HCT116 (cell line): ENCODE measurements at regions not wholly inside any gene's neighbourhood (a gene's known extent, or its start where the extent isn't known, plus 50 kb on each side); places are given as distances from the start of the nearest gene placed in this dataset.

Source experiments
- ATAC-seq: fragments of 200-7000 bp; cut with Tn5 transposase; 2 replicates; pipeline ENCODE4 v1.9.1; 2020; ENCODE audit warnings: mild to moderate bottlenecking, moderate library complexity
- BruUV-seq: library from RNA; stranded (reverse); fragments of 400-500 nt; replicated peaks from 2 replicates; lab custom pipeline; 2021; lab: Mats Ljungman, UMichigan
- CTCF ChIA-PET: fragments of 300-600 bp; sonication (Branson Sonifier 250); formaldehyde crosslinking; loops from one replicate; lab custom pipeline; 2021; ENCODE audit warnings: antibody characterized with exemption; lab: Charles Lee
- POLR2A ChIA-PET: fragments of 300-600, 350-600 bp; sonication (Branson Sonifier 250); formaldehyde crosslinking; loops from one replicate; lab custom pipeline; 2021; ENCODE audit warnings: antibody characterized with exemption; lab: Charles Lee
- RAD21 ChIA-PET, 2 experiments: fragments of 300-600 bp; sonication (Branson Sonifier 250); formaldehyde crosslinking; loops; one replicate each; lab custom pipeline; 2023; ENCODE audit warnings: low total read pairs in 2 of 2; ENCODE audit not compliant: uncharacterized antibody in 2 of 2, unreplicated experiment in 2 of 2, low non-redundant PET in 1 of 2; lab: Charles Lee
- DNase-seq: peaks from one replicate; pipeline ENCODE4 v3.0.0-alpha.2; 2010; ENCODE audit warnings: low read depth, low spot score
- H2AFZ ChIP-seq: fragments of 200-600 bp; shearing (Covaris generic), sonication (generic); 2 replicates; pipeline ENCODE4 v1.6.1; 2017; ENCODE audit warnings: low read depth, mixed run types, mixed read lengths, antibody characterized with exemption, low read length; ENCODE audit not compliant: poor library complexity, severe bottlenecking
- H3K27ac ChIP-seq: 2 replicates; pipeline ENCODE4 v1.5.1; 2012; ENCODE audit warnings: low read depth, low read length
- H3K27me3 ChIP-seq: fragments of 200-600 bp; sonication (generic); 2 replicates; pipeline ENCODE4 v1.6.1; 2016; ENCODE audit warnings: mixed run types, low read length, mixed read lengths; ENCODE audit not compliant: insufficient read depth
- H3K36me3 ChIP-seq, 2 experiments: fragments of 200-500 bp in 1 of 2; fragments of 200-600 bp in 1 of 2; sonication (Bioruptor generic) in 1 of 2; sonication (generic) in 1 of 2; 2 replicates each; pipeline versions ENCODE4 v1.5.1 to v1.6.1; 2014 to 2016; ENCODE audit warnings: low read length in 2 of 2, inconsistent platforms in 1 of 2, mixed read lengths in 1 of 2, mixed run types in 1 of 2; ENCODE audit not compliant: insufficient read depth in 2 of 2, control insufficient read depth in 1 of 2
- H3K4me1 ChIP-seq, 2 experiments: fragments of 200-600 bp in 1 of 2; sonication (generic) in 1 of 2; 2 replicates each; pipeline versions ENCODE4 v1.5.1 to v1.6.1; 2012 to 2017; ENCODE audit warnings: low read length in 2 of 2, inconsistent platforms in 1 of 2, mild to moderate bottlenecking in 1 of 2, mixed read lengths in 1 of 2, mixed run types in 1 of 2, moderate library complexity in 1 of 2; ENCODE audit not compliant: insufficient read depth in 2 of 2, control insufficient read depth in 1 of 2
- H3K4me2 ChIP-seq: fragments of 200-600 bp; sonication (generic); 2 replicates; pipeline ENCODE4 v1.6.1; 2017; ENCODE audit warnings: mixed run types, low read length, mixed read lengths
- H3K4me3 ChIP-seq, 2 experiments: fragments of 200-600 bp in 1 of 2; sonication (generic) in 1 of 2; replicated peaks in 1 of 2; 2 replicates each; pipeline ENCODE4 v1.5.1; 2011 to 2016; ENCODE audit warnings: low read length in 2 of 2, control low read depth in 1 of 2, low read depth in 1 of 2, mild to moderate bottlenecking in 1 of 2, mixed read lengths in 1 of 2, mixed run types in 1 of 2
- H3K79me2 ChIP-seq: fragments of 200-600 bp; sonication (generic); 2 replicates; pipeline ENCODE4 v1.6.1; 2017; ENCODE audit warnings: mild to moderate bottlenecking, mixed run types, low read length, moderate library complexity, mixed read lengths; ENCODE audit not compliant: insufficient read depth
- H3K9ac ChIP-seq: fragments of 200-600 bp; sonication (generic); 2 replicates; pipeline ENCODE4 v1.6.1; 2016; ENCODE audit warnings: low read length, mixed read lengths
- H3K9me2 ChIP-seq: fragments of 200-600 bp; sonication (generic), shearing (Covaris generic); 2 replicates; pipeline ENCODE4 v1.6.1; 2017; ENCODE audit warnings: mixed run types, mild to moderate bottlenecking, moderate library complexity; ENCODE audit not compliant: insufficient read depth
- H3K9me3 ChIP-seq, 2 experiments: fragments of 200-500 bp in 1 of 2; fragments of 200-600 bp in 1 of 2; sonication (Bioruptor generic) in 1 of 2; sonication (generic) in 1 of 2; 2 replicates each; pipeline ENCODE4 v1.6.1; 2014 to 2017; ENCODE audit warnings: low read length in 2 of 2, mixed read lengths in 2 of 2, inconsistent platforms in 1 of 2, low read depth in 1 of 2, mild to moderate bottlenecking in 1 of 2, mixed run types in 1 of 2, moderate library complexity in 1 of 2; ENCODE audit not compliant: control insufficient read depth in 1 of 2, insufficient read depth in 1 of 2
- H4K20me1 ChIP-seq: fragments of 200-600 bp; sonication (generic), shearing (Covaris generic); 2 replicates; pipeline ENCODE4 v1.6.1; 2017; ENCODE audit warnings: mixed run types, mild to moderate bottlenecking, moderate library complexity; ENCODE audit not compliant: insufficient read depth
- CEBPB ChIP-seq: IDR thresholded peaks from 2 replicates; pipeline ENCODE4 v1.6.1; 2012; ENCODE audit warnings: low read depth
- EGR1 ChIP-seq: IDR thresholded peaks from 2 replicates; pipeline ENCODE4 v1.6.1; 2012; ENCODE audit warnings: low read depth
- ELF1 ChIP-seq: IDR thresholded peaks from 2 replicates; pipeline ENCODE4 v1.6.1; 2012; ENCODE audit warnings: low read depth, borderline replicate concordance
- EZH2 ChIP-seq: fragments of 200-600 bp; sonication (generic); IDR thresholded peaks from 2 replicates; pipeline ENCODE4 v1.6.1; 2017; ENCODE audit warnings: antibody characterized with exemption, mixed run types
- EZH2phosphoT487 ChIP-seq: fragments of 200-600 bp; IDR thresholded peaks from 2 replicates; pipeline ENCODE4 v1.6.1; 2018; ENCODE audit warnings: antibody characterized with exemption, borderline replicate concordance
- JUND ChIP-seq: IDR thresholded peaks from 2 replicates; pipeline ENCODE4 v1.6.1; 2012
- POLR2A ChIP-seq: IDR thresholded peaks from 2 replicates; pipeline ENCODE4 v1.7.0; 2011; ENCODE audit warnings: borderline replicate concordance; ENCODE audit not compliant: insufficient read depth, insufficient read length; ENCODE audit errors: extremely low read depth
- POLR2AphosphoS5 ChIP-seq: IDR thresholded peaks from 2 replicates; pipeline ENCODE4 v1.6.1; 2011; ENCODE audit warnings: mild to moderate bottlenecking, low read depth, low read length, moderate library complexity
- SP1 ChIP-seq: IDR thresholded peaks from 2 replicates; pipeline ENCODE4 v1.6.1; 2012; ENCODE audit warnings: low read depth
- SRF ChIP-seq: IDR thresholded peaks from 2 replicates; pipeline ENCODE4 v1.6.1; 2012; ENCODE audit warnings: low read depth
- TCF7L2 ChIP-seq: IDR thresholded peaks from 2 replicates; pipeline ENCODE4 v1.7.0; 2011; ENCODE audit warnings: borderline replicate concordance, inconsistent platforms; ENCODE audit not compliant: insufficient read depth, insufficient read length; ENCODE audit errors: extremely low read depth
- YY1 ChIP-seq: IDR thresholded peaks from 2 replicates; pipeline ENCODE4 v1.6.1; 2011; ENCODE audit warnings: low read length, low read depth, moderate library complexity, mild to moderate bottlenecking; ENCODE audit not compliant: insufficient replicate concordance; ENCODE audit errors: extremely low read depth
- intact Hi-C: fragments of 100-400 bp; cut with micrococcal nuclease; formaldehyde crosslinking; loops from 2 replicates; pipeline ENCODE4 v1.10.0; 2022
- TF ChIP-seq, protein P1 (sequence below): IDR thresholded peaks from 2 replicates; pipeline ENCODE4 v1.6.1; 2011; ENCODE audit warnings: mild to moderate bottlenecking, low read length, moderate library complexity; ENCODE audit not compliant: insufficient replicate concordance; ENCODE audit errors: extremely low read depth
- TF ChIP-seq, protein P2 (sequence below): IDR thresholded peaks from 2 replicates; pipeline ENCODE4 v1.6.1; 2012
- TF ChIP-seq, protein P3 (sequence below): IDR thresholded peaks from 2 replicates; pipeline ENCODE4 v1.6.1; 2012; ENCODE audit warnings: low read depth
- TF ChIP-seq, protein P4 (sequence below), 3 experiments: fragments of 200-600 bp in 1 of 3; sonication (generic) in 1 of 3; IDR thresholded peaks in 2 of 3; conservative IDR thresholded peaks in 1 of 3; 2 replicates each; pipeline ENCODE4 v1.5.1; 2012 to 2017; ENCODE audit warnings: low read depth in 2 of 3, low read length in 2 of 3, antibody characterized with exemption in 1 of 3, borderline replicate concordance in 1 of 3, control low read depth in 1 of 3, mild to moderate bottlenecking in 1 of 3, mixed read lengths in 1 of 3, mixed run types in 1 of 3, moderate library complexity in 1 of 3; ENCODE audit not compliant: insufficient read depth in 1 of 3
- TF ChIP-seq, protein P5 (sequence below): IDR thresholded peaks from 2 replicates; pipeline ENCODE4 v1.6.1; 2012

DNA sequence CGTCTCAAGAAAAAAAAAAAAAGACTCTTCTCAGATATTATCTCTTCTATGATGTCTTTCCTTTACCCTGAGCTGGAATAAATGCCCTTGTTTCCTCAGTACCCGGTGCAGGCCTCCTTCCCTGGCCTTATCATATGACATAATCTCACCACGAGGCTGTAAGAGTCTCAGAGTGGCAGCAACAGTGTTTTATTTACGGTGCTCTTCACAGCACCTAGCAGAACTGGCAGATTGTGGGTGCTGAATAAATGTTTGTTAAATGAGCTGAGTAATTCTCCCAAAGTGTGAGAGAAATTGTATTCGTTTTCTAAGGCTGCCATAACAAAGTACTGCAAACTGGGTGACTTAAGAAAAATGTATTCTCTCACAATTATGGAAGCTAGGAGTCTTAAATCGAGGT lies 82.8 kb upstream of the CD28 start:
- Histone ChIP-seq H3K4me1 (no peaks in the 10 kb centered on the region), H3K27me3 (no peaks in the 10 kb centered on the region), H3K4me2 (no peak overlapping the region), H3K27ac (no peak overlapping the region), H2AFZ (no peak overlapping the region), H3K9me3 (no peaks in the 10 kb centered on the region), H3K4me3 (no peak overlapping the region), H3K79me2 (no peaks in the 10 kb centered on the region), H3K9me2 (no peaks in the 10 kb centered on the region), H3K36me3 (no peaks in the 10 kb centered on the region), H3K9ac (no peak overlapping the region), H4K20me1 (no peaks in the 10 kb centered on the region)
- ChIA-PET CTCF (no interaction called here), POLR2A (no interaction called here), RAD21 (no interaction called here)
- intact Hi-C loops: no loop called here
- DNase-seq: no peak
- TF ChIP-seq TCF7L2: no peak
- TF ChIP-seq, protein P1, sequence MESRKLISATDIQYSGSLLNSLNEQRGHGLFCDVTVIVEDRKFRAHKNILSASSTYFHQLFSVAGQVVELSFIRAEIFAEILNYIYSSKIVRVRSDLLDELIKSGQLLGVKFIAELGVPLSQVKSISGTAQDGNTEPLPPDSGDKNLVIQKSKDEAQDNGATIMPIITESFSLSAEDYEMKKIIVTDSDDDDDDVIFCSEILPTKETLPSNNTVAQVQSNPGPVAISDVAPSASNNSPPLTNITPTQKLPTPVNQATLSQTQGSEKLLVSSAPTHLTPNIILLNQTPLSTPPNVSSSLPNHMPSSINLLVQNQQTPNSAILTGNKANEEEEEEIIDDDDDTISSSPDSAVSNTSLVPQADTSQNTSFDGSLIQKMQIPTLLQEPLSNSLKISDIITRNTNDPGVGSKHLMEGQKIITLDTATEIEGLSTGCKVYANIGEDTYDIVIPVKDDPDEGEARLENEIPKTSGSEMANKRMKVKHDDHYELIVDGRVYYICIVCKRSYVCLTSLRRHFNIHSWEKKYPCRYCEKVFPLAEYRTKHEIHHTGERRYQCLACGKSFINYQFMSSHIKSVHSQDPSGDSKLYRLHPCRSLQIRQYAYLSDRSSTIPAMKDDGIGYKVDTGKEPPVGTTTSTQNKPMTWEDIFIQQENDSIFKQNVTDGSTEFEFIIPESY: no peak
- no peak for TF ChIP-seq ELF1
- no peak for TF ChIP-seq EZH2
- TF ChIP-seq EZH2phosphoT487: no peak
- TF ChIP-seq EGR1: no peak
- TF ChIP-seq YY1: no peak
- TF ChIP-seq, protein P2, sequence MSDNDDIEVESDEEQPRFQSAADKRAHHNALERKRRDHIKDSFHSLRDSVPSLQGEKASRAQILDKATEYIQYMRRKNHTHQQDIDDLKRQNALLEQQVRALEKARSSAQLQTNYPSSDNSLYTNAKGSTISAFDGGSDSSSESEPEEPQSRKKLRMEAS: no peak
- TF ChIP-seq, protein P3, sequence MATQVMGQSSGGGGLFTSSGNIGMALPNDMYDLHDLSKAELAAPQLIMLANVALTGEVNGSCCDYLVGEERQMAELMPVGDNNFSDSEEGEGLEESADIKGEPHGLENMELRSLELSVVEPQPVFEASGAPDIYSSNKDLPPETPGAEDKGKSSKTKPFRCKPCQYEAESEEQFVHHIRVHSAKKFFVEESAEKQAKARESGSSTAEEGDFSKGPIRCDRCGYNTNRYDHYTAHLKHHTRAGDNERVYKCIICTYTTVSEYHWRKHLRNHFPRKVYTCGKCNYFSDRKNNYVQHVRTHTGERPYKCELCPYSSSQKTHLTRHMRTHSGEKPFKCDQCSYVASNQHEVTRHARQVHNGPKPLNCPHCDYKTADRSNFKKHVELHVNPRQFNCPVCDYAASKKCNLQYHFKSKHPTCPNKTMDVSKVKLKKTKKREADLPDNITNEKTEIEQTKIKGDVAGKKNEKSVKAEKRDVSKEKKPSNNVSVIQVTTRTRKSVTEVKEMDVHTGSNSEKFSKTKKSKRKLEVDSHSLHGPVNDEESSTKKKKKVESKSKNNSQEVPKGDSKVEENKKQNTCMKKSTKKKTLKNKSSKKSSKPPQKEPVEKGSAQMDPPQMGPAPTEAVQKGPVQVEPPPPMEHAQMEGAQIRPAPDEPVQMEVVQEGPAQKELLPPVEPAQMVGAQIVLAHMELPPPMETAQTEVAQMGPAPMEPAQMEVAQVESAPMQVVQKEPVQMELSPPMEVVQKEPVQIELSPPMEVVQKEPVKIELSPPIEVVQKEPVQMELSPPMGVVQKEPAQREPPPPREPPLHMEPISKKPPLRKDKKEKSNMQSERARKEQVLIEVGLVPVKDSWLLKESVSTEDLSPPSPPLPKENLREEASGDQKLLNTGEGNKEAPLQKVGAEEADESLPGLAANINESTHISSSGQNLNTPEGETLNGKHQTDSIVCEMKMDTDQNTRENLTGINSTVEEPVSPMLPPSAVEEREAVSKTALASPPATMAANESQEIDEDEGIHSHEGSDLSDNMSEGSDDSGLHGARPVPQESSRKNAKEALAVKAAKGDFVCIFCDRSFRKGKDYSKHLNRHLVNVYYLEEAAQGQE: no peak
- TF ChIP-seq CEBPB: no peak
- TF ChIP-seq POLR2AphosphoS5: no peak
- no peak for TF ChIP-seq JUND
- TF ChIP-seq POLR2A: no peak
- TF ChIP-seq, protein P4, sequence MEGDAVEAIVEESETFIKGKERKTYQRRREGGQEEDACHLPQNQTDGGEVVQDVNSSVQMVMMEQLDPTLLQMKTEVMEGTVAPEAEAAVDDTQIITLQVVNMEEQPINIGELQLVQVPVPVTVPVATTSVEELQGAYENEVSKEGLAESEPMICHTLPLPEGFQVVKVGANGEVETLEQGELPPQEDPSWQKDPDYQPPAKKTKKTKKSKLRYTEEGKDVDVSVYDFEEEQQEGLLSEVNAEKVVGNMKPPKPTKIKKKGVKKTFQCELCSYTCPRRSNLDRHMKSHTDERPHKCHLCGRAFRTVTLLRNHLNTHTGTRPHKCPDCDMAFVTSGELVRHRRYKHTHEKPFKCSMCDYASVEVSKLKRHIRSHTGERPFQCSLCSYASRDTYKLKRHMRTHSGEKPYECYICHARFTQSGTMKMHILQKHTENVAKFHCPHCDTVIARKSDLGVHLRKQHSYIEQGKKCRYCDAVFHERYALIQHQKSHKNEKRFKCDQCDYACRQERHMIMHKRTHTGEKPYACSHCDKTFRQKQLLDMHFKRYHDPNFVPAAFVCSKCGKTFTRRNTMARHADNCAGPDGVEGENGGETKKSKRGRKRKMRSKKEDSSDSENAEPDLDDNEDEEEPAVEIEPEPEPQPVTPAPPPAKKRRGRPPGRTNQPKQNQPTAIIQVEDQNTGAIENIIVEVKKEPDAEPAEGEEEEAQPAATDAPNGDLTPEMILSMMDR (IDR thresholded peaks at IDR 0.05 in 2 of 3, conservative IDR thresholded peaks at IDR 0.05 in 1 of 3; ENCODE audit: borderline replicate concordance in 1 of 3, insufficient read depth in 1 of 3, low read depth in 2 of 3, low read length in 2 of 3): no peak
- TF ChIP-seq SRF: no peak
- TF ChIP-seq, protein P5, sequence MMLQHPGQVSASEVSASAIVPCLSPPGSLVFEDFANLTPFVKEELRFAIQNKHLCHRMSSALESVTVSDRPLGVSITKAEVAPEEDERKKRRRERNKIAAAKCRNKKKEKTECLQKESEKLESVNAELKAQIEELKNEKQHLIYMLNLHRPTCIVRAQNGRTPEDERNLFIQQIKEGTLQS: no peak
- TF ChIP-seq SP1: no peak
- ATAC-seq: no peak
- no TSS peak for BruUV-seq
